Nephron (organoid): ENCODE measurements at regions not wholly inside any gene's neighbourhood (a gene's known extent, or its start where the extent isn't known, plus 50 kb on each side); places are given as distances from the start of the nearest gene placed in this dataset.

ENCODE experiments used
- H3K27ac Mint-ChIP-seq, 3 experiments: 2 replicates each; pipeline ENCODE4 v1.8.0; 2020; ENCODE audit warnings: mixed read lengths in 3 of 3, mild to moderate bottlenecking in 2 of 3, moderate library complexity in 1 of 3
- H3K27me3 Mint-ChIP-seq: 2 replicates; pipeline ENCODE4 v1.8.0; 2021; ENCODE audit warnings: low read depth, mild to moderate bottlenecking, moderate library complexity, mixed read lengths
- H3K36me3 Mint-ChIP-seq: 2 replicates; pipeline ENCODE4 v1.8.0; 2020; ENCODE audit warnings: low read depth, mixed read lengths
- H3K4me1 Mint-ChIP-seq: 2 replicates; pipeline ENCODE4 v1.8.0; 2020; ENCODE audit warnings: mixed read lengths
- H3K4me3 Mint-ChIP-seq, 3 experiments: 2 replicates each; pipeline ENCODE4 v1.8.0; 2020; ENCODE audit warnings: mild to moderate bottlenecking in 3 of 3, mixed read lengths in 3 of 3, moderate library complexity in 2 of 3
- H3K9me3 Mint-ChIP-seq: 2 replicates; pipeline ENCODE4 v1.8.0; 2020; ENCODE audit warnings: mixed read lengths
- CTCF ChIP-seq, 3 experiments: fragments of 200-600 bp; sonication (generic); IDR thresholded peaks; one replicate each; pipeline ENCODE4 v1.5.0; 2021; ENCODE audit warnings: antibody characterized with exemption in 3 of 3; ENCODE audit not compliant: unreplicated experiment in 3 of 3

- no peak overlapping the region for H3K27ac Mint-ChIP-seq
Measured at GRCh38 chr9:108755979-108756378, 99.8 kb downstream of the ACTL7B start.

GRCh38 chr9:108751369-108751768 is 104.4 kb downstream of the ACTL7B start:
- peaks cover 8% of the 10 kb centered on the region for H3K4me1 Mint-ChIP-seq
- H3K9me3 Mint-ChIP-seq: peaks cover 4% of the 10 kb centered on the region
- TF ChIP-seq CTCF (IDR thresholded peaks at IDR 0.05; ENCODE audit: unreplicated experiment in 3 of 3): no peak
- H3K27me3 Mint-ChIP-seq: peaks cover 8% of the 10 kb centered on the region
- H3K27ac Mint-ChIP-seq: no peak overlapping the region
- no peaks in the 10 kb centered on the region for H3K36me3 Mint-ChIP-seq
- no peak overlapping the region for H3K4me3 Mint-ChIP-seq

More at GRCh38 chr9:108755979-108756378, 99.8 kb downstream of the ACTL7B start:
- Mint-ChIP-seq H3K36me3 (no peaks in the 10 kb centered on the region), H3K27me3 (peaks cover 25% of the 10 kb centered on the region), H3K9me3 (peaks cover 4% of the 10 kb centered on the region), H3K4me1 (no peaks in the 10 kb centered on the region), H3K4me3 (no peak overlapping the region)
- TF ChIP-seq CTCF (IDR thresholded peaks at IDR 0.05; ENCODE audit: unreplicated experiment in 3 of 3): no peak

GRCh38 chr9:108750661-108751215 is 105.0 kb downstream of the ACTL7B start:
- Mint-ChIP-seq H3K27ac (no peak overlapping the region), H3K9me3 (peaks cover 4% of the 10 kb centered on the region), H3K27me3 (peaks cover 8% of the 10 kb centered on the region), H3K4me1 (peaks cover 10% of the 10 kb centered on the region), H3K4me3 (no peak overlapping the region), H3K36me3 (no peaks in the 10 kb centered on the region)
- TF ChIP-seq CTCF (IDR thresholded peaks at IDR 0.05; ENCODE audit: unreplicated experiment in 3 of 3): no peak

GRCh38 chr9:108748776-108749175 is 107.0 kb downstream of the ACTL7B start:
- H3K9me3 Mint-ChIP-seq: peaks cover 2% of the 10 kb centered on the region
- no peak overlapping the region for H3K27ac Mint-ChIP-seq
- peaks cover 21% of the 10 kb centered on the region for H3K4me1 Mint-ChIP-seq
- TF ChIP-seq CTCF (IDR thresholded peaks at IDR 0.05; ENCODE audit: unreplicated experiment in 3 of 3): no peak
- peaks cover 9% of the 10 kb centered on the region for H3K27me3 Mint-ChIP-seq
- H3K36me3 Mint-ChIP-seq: no peaks in the 10 kb centered on the region
- no peak overlapping the region for H3K4me3 Mint-ChIP-seq

- Mint-ChIP-seq H3K36me3 (no peaks in the 10 kb centered on the region), H3K4me3 (no peak overlapping the region), H3K27ac (no peak overlapping the region), H3K27me3 (peaks cover 3% of the 10 kb centered on the region), H3K9me3 (no peaks in the 10 kb centered on the region), H3K4me1 (peaks cover 28% of the 10 kb centered on the region)
- TF ChIP-seq CTCF (IDR thresholded peaks at IDR 0.05; ENCODE audit: unreplicated experiment in 3 of 3): no peak
Measured at GRCh38 chr9:108746864-108747263, 108.9 kb downstream of the ACTL7B start.

GRCh38 chr9:108746001-108746400 is 109.8 kb downstream of the ACTL7B start:
- no peaks in the 10 kb centered on the region for H3K9me3 Mint-ChIP-seq
- no peak for TF ChIP-seq CTCF (IDR thresholded peaks at IDR 0.05; ENCODE audit: unreplicated experiment in 3 of 3)
- H3K27ac Mint-ChIP-seq: no peak overlapping the region
- no peak overlapping the region for H3K4me3 Mint-ChIP-seq
- peaks cover 28% of the 10 kb centered on the region for H3K4me1 Mint-ChIP-seq
- no peaks in the 10 kb centered on the region for H3K36me3 Mint-ChIP-seq
- peaks cover 3% of the 10 kb centered on the region for H3K27me3 Mint-ChIP-seq
